ENCODE measurements at regions not wholly inside any gene's neighbourhood (a gene's known extent, or its start where the extent isn't known, plus 50 kb on each side); places are given as distances from the start of the nearest gene placed in this dataset.

GRCh38 chr16:26651884-26652283 is 414.8 kb upstream of the C16orf82 start:
- ATAC-seq (no peak), DNase-seq (no peak)
- no peak for TF ChIP-seq CTCF (IDR thresholded peaks at IDR 0.05)
- Histone ChIP-seq H3K36me3 (ENCODE audit: low read depth) (no peaks in the 10 kb centered on the region), H3K4me3 (no peak overlapping the region), H3K9me3 (no peaks in the 10 kb centered on the region), H3K4me1 (ENCODE audit: low read depth) (no peaks in the 10 kb centered on the region)
- intact Hi-C loops (cut with DNase I, micrococcal nuclease): no loop called here

GRCh38 chr16:26658486-26658885 is 408.2 kb upstream of the C16orf82 start:
- ATAC-seq (no peak), DNase-seq (no peak)
- Histone ChIP-seq H3K4me1 (ENCODE audit: low read depth) (no peaks in the 10 kb centered on the region), H3K9me3 (no peaks in the 10 kb centered on the region), H3K4me3 (no peak overlapping the region), H3K36me3 (ENCODE audit: low read depth) (no peaks in the 10 kb centered on the region)
- intact Hi-C loops (cut with DNase I, micrococcal nuclease): no loop called here
- no peak for TF ChIP-seq CTCF (IDR thresholded peaks at IDR 0.05)

- no peak for ATAC-seq
Measured at GRCh38 chr16:26658915-26659314, 407.8 kb upstream of the C16orf82 start.

GRCh38 chr16:26664086-26664485 is 402.6 kb upstream of the C16orf82 start:
- no peak for DNase-seq
- no peak for ATAC-seq
- TF ChIP-seq CTCF (IDR thresholded peaks at IDR 0.05): no peak
- intact Hi-C loops (cut with DNase I, micrococcal nuclease): no loop called here
- Histone ChIP-seq H3K4me1 (ENCODE audit: low read depth) (no peaks in the 10 kb centered on the region), H3K4me3 (no peak overlapping the region), H3K36me3 (ENCODE audit: low read depth) (no peaks in the 10 kb centered on the region), H3K9me3 (no peaks in the 10 kb centered on the region)

More at GRCh38 chr16:26658915-26659314, 407.8 kb upstream of the C16orf82 start:
- H3K4me1 ChIP-seq (ENCODE audit: low read depth): no peaks in the 10 kb centered on the region
- no peaks in the 10 kb centered on the region for H3K36me3 ChIP-seq (ENCODE audit: low read depth)
- no peaks in the 10 kb centered on the region for H3K9me3 ChIP-seq
- no peak for TF ChIP-seq CTCF (IDR thresholded peaks at IDR 0.05)
- intact Hi-C loops (cut with DNase I, micrococcal nuclease): no loop called here
- no peak for DNase-seq
- H3K4me3 ChIP-seq: no peak overlapping the region

DNA sequence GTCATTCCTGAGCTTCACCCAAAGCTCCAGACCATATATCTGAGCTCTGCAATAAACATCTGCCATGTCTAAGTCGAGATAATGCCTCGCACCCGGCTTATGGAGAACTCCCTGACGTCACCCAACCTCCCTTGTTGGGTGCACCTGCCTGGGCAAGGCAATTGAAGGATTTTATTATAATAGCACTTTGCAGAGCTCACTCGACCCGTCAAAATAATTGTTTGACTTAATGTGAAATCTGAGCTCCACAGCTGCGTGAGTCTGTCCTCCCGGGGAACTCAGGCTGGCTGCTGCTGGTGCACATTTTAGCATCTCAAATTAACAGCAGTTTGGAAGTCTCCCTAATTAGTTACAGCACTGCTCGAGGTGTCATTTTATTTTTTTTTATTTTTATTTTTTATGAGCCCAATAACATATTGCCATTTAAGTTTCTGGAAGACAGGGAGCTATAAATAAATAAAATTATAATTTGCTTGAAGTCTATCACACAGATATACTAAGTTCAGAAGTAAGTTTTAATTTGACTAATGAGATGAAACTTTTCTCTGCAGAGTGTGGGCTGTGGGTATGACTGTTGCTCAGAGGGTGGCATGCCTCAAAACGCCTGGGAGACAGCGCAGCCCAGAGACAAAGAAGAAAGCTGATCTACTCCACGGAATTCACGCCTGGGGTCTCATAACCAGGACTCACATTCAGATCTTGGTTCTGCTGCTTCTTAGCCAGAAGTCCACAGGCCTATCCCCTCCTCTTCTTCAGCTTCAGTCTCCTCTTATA is 401.4 kb upstream of the C16orf82 start:
- Histone ChIP-seq H3K4me3 (no peak overlapping the region), H3K36me3 (ENCODE audit: low read depth) (no peaks in the 10 kb centered on the region)
- ATAC-seq: no peak

More for the DNA sequence above, 401.4 kb upstream of the C16orf82 start:
- Histone ChIP-seq H3K4me1 (ENCODE audit: low read depth) (no peaks in the 10 kb centered on the region), H3K9me3 (no peaks in the 10 kb centered on the region)
- intact Hi-C loops (cut with DNase I, micrococcal nuclease): no loop called here
- DNase-seq: no peak
- no peak for TF ChIP-seq CTCF (IDR thresholded peaks at IDR 0.05)
